ENCODE measurements at regions not wholly inside any gene's neighbourhood (a gene's known extent, or its start where the extent isn't known, plus 50 kb on each side); places are given as distances from the start of the nearest gene placed in this dataset.

- ChIA-PET POLR2A (interaction anchor here (0.6 kb wide), 1 partner anchor 1869 kb away, joined by 3 read pairs; no protein-coding TSS in a partner anchor), CTCF (interaction anchor here (0.6 kb wide), 1 partner anchor 117 kb away, joined by 3 read pairs; no protein-coding TSS in a partner anchor)
- Mint-ChIP-seq H3K9me3 (peaks cover 4% of the 10 kb centered on the region), H3K27me3 (peaks cover 6% of the 10 kb centered on the region), H3K4me3 (no peak overlapping the region), H3K27ac (no peak overlapping the region), H3K36me3 (ENCODE audit: low read depth) (no peaks in the 10 kb centered on the region), H3K4me1 (ENCODE audit: low read depth) (peaks cover 23% of the 10 kb centered on the region)
- intact Hi-C loops (cut with micrococcal nuclease): loop anchor here (5.0 kb wide), 1 partner anchor 55 kb away; no protein-coding TSS in a partner anchor
- peak; percentile 92 for ATAC-seq
- DNase-seq: peak; percentile 69
- no peak for TF ChIP-seq CTCF (IDR thresholded peaks at IDR 0.05)
Measured at GRCh38 chr7:41817386-41817785, 114.5 kb upstream of the INHBA start.

DNA sequence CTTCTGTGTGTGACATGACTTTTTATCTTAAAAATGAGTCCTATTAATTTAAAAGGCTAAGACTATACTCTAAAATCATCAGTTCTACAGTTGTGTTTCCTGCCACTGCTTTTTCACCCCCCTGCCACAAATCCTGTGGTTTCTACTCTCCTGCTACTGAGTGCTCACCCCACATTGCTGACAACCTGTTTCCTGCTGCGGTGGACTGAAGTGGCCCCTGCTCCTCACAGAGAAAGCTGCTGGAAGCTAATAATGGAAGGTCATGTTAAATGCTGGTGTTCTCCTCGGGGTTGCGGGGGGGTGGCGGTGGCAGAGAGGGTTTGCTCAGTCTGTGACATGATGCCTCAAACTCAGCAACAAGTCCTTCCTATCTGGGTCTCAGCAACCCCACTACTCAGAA, 113.2 kb upstream of the INHBA start:
- Mint-ChIP-seq H3K4me3 (no peak overlapping the region), H3K36me3 (ENCODE audit: low read depth) (no peaks in the 10 kb centered on the region), H3K27me3 (peaks cover 3% of the 10 kb centered on the region), H3K4me1 (ENCODE audit: low read depth) (peaks cover 23% of the 10 kb centered on the region), H3K27ac (no peak overlapping the region), H3K9me3 (peaks cover 4% of the 10 kb centered on the region)
- ATAC-seq (peak; percentile 48), DNase-seq (peak; percentile 65)
- POLR2A ChIA-PET: no interaction called here
- intact Hi-C loops (cut with micrococcal nuclease): loop anchor here (5.0 kb wide), 1 partner anchor 56 kb away; no protein-coding TSS in a partner anchor
- TF ChIP-seq CTCF (IDR thresholded peaks at IDR 0.05): no peak
- CTCF ChIA-PET: no interaction called here

DNA sequence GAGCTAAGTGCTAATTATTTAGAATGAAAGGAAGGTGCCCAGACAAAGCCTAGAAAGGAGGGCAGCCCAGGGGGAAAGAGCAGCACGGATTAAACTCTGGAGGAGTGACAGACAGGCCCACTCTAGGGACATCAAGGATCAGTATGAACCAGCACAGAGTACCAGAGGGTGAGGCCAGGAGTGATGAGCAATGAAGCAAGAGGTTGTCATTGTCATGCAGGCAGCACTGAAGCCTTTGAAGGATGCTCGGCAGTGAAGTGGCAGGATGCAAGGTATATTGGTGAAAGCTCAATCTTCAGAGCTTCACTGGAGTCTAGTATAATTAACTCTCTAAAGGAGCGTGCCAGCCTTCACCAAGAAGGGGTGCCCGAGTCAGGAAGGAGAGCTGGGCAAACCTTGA, 112.0 kb upstream of the INHBA start:
- no peak overlapping the region for H3K27ac Mint-ChIP-seq
- H3K27me3 Mint-ChIP-seq: peaks cover 3% of the 10 kb centered on the region
- POLR2A ChIA-PET: no interaction called here
- H3K4me3 Mint-ChIP-seq: no peak overlapping the region
- no peak for ATAC-seq
- no peak for TF ChIP-seq CTCF (IDR thresholded peaks at IDR 0.05)
- intact Hi-C loops (cut with micrococcal nuclease): loop anchor here (5.0 kb wide), 1 partner anchor 57 kb away; no protein-coding TSS in a partner anchor
- peaks cover 23% of the 10 kb centered on the region for H3K4me1 Mint-ChIP-seq (ENCODE audit: low read depth)
- H3K36me3 Mint-ChIP-seq (ENCODE audit: low read depth): no peaks in the 10 kb centered on the region
- peak; percentile 4 for DNase-seq
- CTCF ChIA-PET: no interaction called here
- H3K9me3 Mint-ChIP-seq: peaks cover 4% of the 10 kb centered on the region

GRCh38 chr7:41813286-41813685, 110.4 kb upstream of the INHBA start:
- peaks cover 23% of the 10 kb centered on the region for H3K4me1 Mint-ChIP-seq (ENCODE audit: low read depth)
- H3K27me3 Mint-ChIP-seq: no peaks in the 10 kb centered on the region
- DNase-seq (no peak), ATAC-seq (no peak)
- no peak for TF ChIP-seq CTCF (IDR thresholded peaks at IDR 0.05)
- no peaks in the 10 kb centered on the region for H3K36me3 Mint-ChIP-seq (ENCODE audit: low read depth)
- no peak overlapping the region for H3K4me3 Mint-ChIP-seq
- POLR2A ChIA-PET: no interaction called here
- H3K27ac Mint-ChIP-seq: no peak overlapping the region
- CTCF ChIA-PET: no interaction called here
- no peaks in the 10 kb centered on the region for H3K9me3 Mint-ChIP-seq
- intact Hi-C loops (cut with micrococcal nuclease): no loop called here

GRCh38 chr7:41811941-41812340, 109.1 kb upstream of the INHBA start:
- Mint-ChIP-seq H3K36me3 (ENCODE audit: low read depth) (no peaks in the 10 kb centered on the region), H3K4me1 (ENCODE audit: low read depth) (peaks cover 16% of the 10 kb centered on the region), H3K27me3 (no peaks in the 10 kb centered on the region), H3K27ac (no peak overlapping the region), H3K4me3 (no peak overlapping the region), H3K9me3 (no peaks in the 10 kb centered on the region)
- CTCF ChIA-PET: no interaction called here
- intact Hi-C loops (cut with micrococcal nuclease): no loop called here
- DNase-seq: no peak
- no peak for ATAC-seq
- POLR2A ChIA-PET: no interaction called here
- no peak for TF ChIP-seq CTCF (IDR thresholded peaks at IDR 0.05)

Measured in activated CD8-positive, alpha-beta T cell treated with anti-CD3 and anti-CD28 coated beads for 36 hours (primary cell).